HEK293T (cell line): ENCODE measurements at regions not wholly inside any gene's neighbourhood (a gene's known extent, or its start where the extent isn't known, plus 50 kb on each side); places are given as distances from the start of the nearest gene placed in this dataset.

ENCODE experiments used
- FOXK2 ChIP-seq: fragments of 450-650 bp; IDR thresholded peaks from 2 replicates; pipeline ENCODE4 v1.6.1; 2016; ENCODE audit warnings: mild to moderate bottlenecking
- L3MBTL2 ChIP-seq: fragments of 450-650 bp; conservative IDR thresholded peaks from 2 replicates; pipeline ENCODE4 v1.6.1; 2016; ENCODE audit warnings: mild to moderate bottlenecking
- NFRKB ChIP-seq: fragments of 450-650 bp; IDR thresholded peaks from 2 replicates; pipeline ENCODE4 v1.6.1; 2016; ENCODE audit warnings: mild to moderate bottlenecking, moderate library complexity
- SP1 ChIP-seq: fragments of 450-650 bp; IDR thresholded peaks from 2 replicates; pipeline ENCODE4 v1.6.1; 2017

GRCh38 chr4:126794363-126794762 is 838.4 kb upstream of the INTU start:
- no peak for TF ChIP-seq SP1
- TF ChIP-seq NFRKB, result no peak
- no peak for TF ChIP-seq L3MBTL2
- TF ChIP-seq FOXK2, result no peak
